ENCODE measurements at regions not wholly inside any gene's neighbourhood (a gene's known extent, or its start where the extent isn't known, plus 50 kb on each side); places are given as distances from the start of the nearest gene placed in this dataset.

DNA sequence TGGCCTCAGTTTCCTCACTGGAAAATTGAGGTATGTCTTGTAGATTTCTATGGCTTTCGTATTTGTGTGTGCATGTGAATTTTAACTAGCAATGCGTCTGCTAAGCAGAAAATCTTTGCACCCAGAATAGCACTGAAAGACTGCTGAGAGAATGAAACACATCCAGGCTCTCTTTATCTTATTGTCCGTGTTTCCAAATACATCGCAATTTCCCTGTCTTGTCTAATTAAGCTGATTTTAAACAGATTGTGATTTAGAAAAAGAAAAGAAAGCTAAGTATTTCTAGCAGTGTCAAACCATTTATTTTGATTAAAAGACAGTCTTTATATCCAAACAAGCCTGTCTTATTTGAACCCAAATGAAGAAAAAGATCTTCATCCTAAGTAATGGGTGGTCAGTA lies 168.6 kb downstream of the PMP22 start:
- H3K4me2 ChIP-seq (ENCODE audit: insufficient read depth, low read length) = no peak overlapping the region
- no TSS peak for BruUV-seq (replicated peaks)
- H2AFZ ChIP-seq (ENCODE audit: low read depth, low read length) = no peak overlapping the region
- no peak overlapping the region for H3K27ac ChIP-seq (ENCODE audit: extremely low read depth, low read depth, low read length)
- FAIRE-seq = no peak
- no peaks in the 10 kb centered on the region for H3K79me2 ChIP-seq (ENCODE audit: control insufficient read depth, insufficient read depth, low read length)
- no peaks in the 10 kb centered on the region for H3K36me3 ChIP-seq (ENCODE audit: control insufficient read depth, insufficient read depth, low read length)
- DNase-seq (ENCODE audit: extremely low read depth in 1 of 4, low spot score in 3 of 4) = no peak
- H3K9ac ChIP-seq (ENCODE audit: insufficient read depth in 1 of 2, low read depth in 2 of 2, low read length in 2 of 2) = no peak overlapping the region
- POLR2A ChIA-PET = no interaction called here
- H3K9me3 ChIP-seq (replicated peaks; ENCODE audit: control insufficient read depth, insufficient read depth, low read depth, low read length) = no peaks in the 10 kb centered on the region
- H3K4me1 ChIP-seq (replicated peaks in 1 of 2; ENCODE audit: control insufficient read depth in 2 of 2, insufficient read depth in 2 of 2, low read length in 2 of 2) = no peaks in the 10 kb centered on the region
- no peak overlapping the region for H3K4me3 ChIP-seq
- in situ Hi-C loops (cut with MboI) (no loop called here), intact Hi-C loops (cut with micrococcal nuclease) (no loop called here)
- no peaks in the 10 kb centered on the region for H3K9me1 ChIP-seq (ENCODE audit: control insufficient read depth, insufficient read depth, low read length)
- CTCF ChIA-PET (ENCODE audit: low intra/inter-chr PET ratio) = no interaction called here
- 0% methylated on average over 2 of the region's 4 CpGs for WGBS (ENCODE audit: insufficient coverage, low coverage, missing lambda C conversion rate)
- no peaks in the 10 kb centered on the region; a peak in 2 of 5 replicates for H3K27me3 ChIP-seq (ENCODE audit: control insufficient read depth in 2 of 2, insufficient read depth in 2 of 2, low read length in 2 of 2)
- H4K20me1 ChIP-seq (replicated peaks; ENCODE audit: control insufficient read depth, insufficient read depth, low read length) = no peaks in the 10 kb centered on the region
- TF ChIP-seq DMBX1 (CRISPR knock-in tag; IDR thresholded peaks at IDR 0.05; ENCODE audit: borderline replicate concordance) (no peak), ZNF23 (CRISPR knock-in tag; IDR thresholded peaks at IDR 0.05) (no peak), NKRF (IDR thresholded peaks at IDR 0.05; ENCODE audit: borderline replicate concordance) (no peak), ZNF274 (IDR thresholded peaks at IDR 0.05; ENCODE audit: borderline replicate concordance, low read depth, low read length) (no peak), FOSL1 (tag; conservative IDR thresholded peaks at IDR 0.05) (no peak), ZNF644 (tag; IDR thresholded peaks at IDR 0.05; ENCODE audit: low read depth) (no peak), ZNF589 (CRISPR knock-in tag; IDR thresholded peaks at IDR 0.05; ENCODE audit: low read depth) (no peak), ADNP (tag; IDR thresholded peaks at IDR 0.05) (no peak), MAZ (CRISPR knock-in tag; conservative IDR thresholded peaks at IDR 0.05 in 1 of 2, IDR thresholded peaks at IDR 0.05 in 1 of 2) (no peak)
- TF ChIP-seq, protein P1, sequence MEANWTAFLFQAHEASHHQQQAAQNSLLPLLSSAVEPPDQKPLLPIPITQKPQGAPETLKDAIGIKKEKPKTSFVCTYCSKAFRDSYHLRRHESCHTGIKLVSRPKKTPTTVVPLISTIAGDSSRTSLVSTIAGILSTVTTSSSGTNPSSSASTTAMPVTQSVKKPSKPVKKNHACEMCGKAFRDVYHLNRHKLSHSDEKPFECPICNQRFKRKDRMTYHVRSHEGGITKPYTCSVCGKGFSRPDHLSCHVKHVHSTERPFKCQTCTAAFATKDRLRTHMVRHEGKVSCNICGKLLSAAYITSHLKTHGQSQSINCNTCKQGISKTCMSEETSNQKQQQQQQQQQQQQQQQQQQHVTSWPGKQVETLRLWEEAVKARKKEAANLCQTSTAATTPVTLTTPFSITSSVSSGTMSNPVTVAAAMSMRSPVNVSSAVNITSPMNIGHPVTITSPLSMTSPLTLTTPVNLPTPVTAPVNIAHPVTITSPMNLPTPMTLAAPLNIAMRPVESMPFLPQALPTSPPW (CRISPR knock-in tag; IDR thresholded peaks at IDR 0.05) = no peak
- ATAC-seq = no peak
